Hematopoietic multipotent progenitor cell treated with erythropoietin and hydrocortisone succinate and interleukin-3 and kit ligand, for 6 days (in vitro differentiated cells): ENCODE measurements at regions not wholly inside any gene's neighbourhood (a gene's known extent, or its start where the extent isn't known, plus 50 kb on each side); places are given as distances from the start of the nearest gene placed in this dataset.
A peak's percentile ranks its signal among the peaks of the same experiment; 100 is the strongest.

Experiments
- DNase-seq: peaks from one replicate; pipeline ENCODE4 v3.0.0-alpha.2; 2015

GRCh38 chr18:10182009-10182624 is 268.3 kb downstream of the VAPA start:
- DNase-seq = no peak

- no peak for DNase-seq
These were observed 269.7 kb upstream of the APCDD1 start for GRCh38 chr18:10184776-10185175.

- DNase-seq = no peak
These were observed 265.2 kb upstream of the APCDD1 start for GRCh38 chr18:10188971-10189810.

- DNase-seq = no peak
These were observed 263.9 kb upstream of the APCDD1 start for GRCh38 chr18:10190564-10190963.

- no peak for DNase-seq
These were observed 261.0 kb upstream of the APCDD1 start for GRCh38 chr18:10193444-10193843.

- DNase-seq = no peak
These were observed 259.8 kb upstream of the APCDD1 start for GRCh38 chr18:10194592-10194991.

- DNase-seq = no peak
These were observed 258.9 kb upstream of the APCDD1 start for GRCh38 chr18:10195529-10195928.

- no peak for DNase-seq
These were observed 257.3 kb upstream of the APCDD1 start for GRCh38 chr18:10197097-10197496.

- no peak for DNase-seq
These were observed 253.2 kb upstream of the APCDD1 start for GRCh38 chr18:10201226-10201625.

GRCh38 chr18:10201659-10202058 is 252.8 kb upstream of the APCDD1 start:
- DNase-seq = peak; percentile 12

- DNase-seq = no peak
These were observed 251.6 kb upstream of the APCDD1 start for GRCh38 chr18:10202845-10203321.

- no peak for DNase-seq
These were observed 249.3 kb upstream of the APCDD1 start for GRCh38 chr18:10205151-10205550.

GRCh38 chr18:10207682-10208345 is 246.6 kb upstream of the APCDD1 start:
- DNase-seq = no peak

- DNase-seq = no peak
These were observed 245.1 kb upstream of the APCDD1 start for GRCh38 chr18:10209302-10209701.

GRCh38 chr18:10210057-10210633 is 244.3 kb upstream of the APCDD1 start:
- no peak for DNase-seq

GRCh38 chr18:10213526-10213925 is 240.9 kb upstream of the APCDD1 start:
- DNase-seq = peak; percentile 81

GRCh38 chr18:10215446-10215845 is 239.0 kb upstream of the APCDD1 start:
- no peak for DNase-seq

GRCh38 chr18:10216791-10217190 is 237.6 kb upstream of the APCDD1 start:
- DNase-seq = no peak

- DNase-seq = no peak
These were observed 237.2 kb upstream of the APCDD1 start for GRCh38 chr18:10217211-10217610.

GRCh38 chr18:10225300-10225699 is 229.1 kb upstream of the APCDD1 start:
- DNase-seq = no peak

- no peak for DNase-seq
These were observed 227.5 kb upstream of the APCDD1 start for GRCh38 chr18:10226971-10227370.

- DNase-seq = no peak
These were observed 226.1 kb upstream of the APCDD1 start for GRCh38 chr18:10228326-10228725.

- DNase-seq = no peak
These were observed 225.0 kb upstream of the APCDD1 start for GRCh38 chr18:10229458-10229857.
